ENCODE measurements at regions not wholly inside any gene's neighbourhood (a gene's known extent, or its start where the extent isn't known, plus 50 kb on each side); places are given as distances from the start of the nearest gene placed in this dataset.

DNA sequence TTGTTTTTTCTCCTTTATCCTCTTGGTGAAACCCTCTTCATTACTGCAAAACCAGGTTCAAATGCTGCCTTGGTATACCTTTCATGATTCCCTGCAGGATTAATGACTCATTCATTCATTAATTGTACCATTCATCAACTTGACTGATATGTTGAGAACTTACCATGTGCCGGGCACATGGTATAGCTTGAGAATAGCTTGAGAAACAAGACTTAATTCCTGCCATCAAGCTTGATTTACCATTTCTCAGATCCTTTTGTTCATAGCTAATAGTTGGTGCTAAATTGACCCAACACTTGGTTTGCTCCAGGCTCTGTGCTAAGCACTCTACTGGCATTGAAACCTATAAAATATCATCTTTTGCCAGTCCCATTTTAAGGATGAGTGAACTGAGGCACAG lies 165.7 kb downstream of the YIPF5 start:
- no peaks in the 10 kb centered on the region for H3K9me3 ChIP-seq (ENCODE audit: low read length)
- H3K27ac ChIP-seq (ENCODE audit: low read length) = no peak overlapping the region
- H3K9ac ChIP-seq (ENCODE audit: low read length) = no peak overlapping the region
- no peaks in the 10 kb centered on the region for H3K36me3 ChIP-seq (ENCODE audit: insufficient read depth, low read length)
- no peaks in the 10 kb centered on the region for H3K9me2 ChIP-seq (replicated peaks; ENCODE audit: insufficient read depth, low read length)
- H3K4me2 ChIP-seq (ENCODE audit: low read depth, low read length, poor library complexity, severe bottlenecking) = no peak overlapping the region
- no peak overlapping the region for H2AFZ ChIP-seq (ENCODE audit: low read length)
- H3K4me3 ChIP-seq (ENCODE audit: low read length) = no peak overlapping the region
- H3K27me3 ChIP-seq (ENCODE audit: low read length) = no peaks in the 10 kb centered on the region
- H4K20me1 ChIP-seq (ENCODE audit: insufficient read depth, low read depth, low read length) = no peaks in the 10 kb centered on the region
- no peaks in the 10 kb centered on the region for H3K79me2 ChIP-seq (ENCODE audit: low read length)
- H3K4me1 ChIP-seq (ENCODE audit: low read length) = no peaks in the 10 kb centered on the region
- DNase-seq = no peak

- no peaks in the 10 kb centered on the region for H3K9me3 ChIP-seq (ENCODE audit: low read length)
- H3K9me2 ChIP-seq (replicated peaks; ENCODE audit: insufficient read depth, low read length) = no peaks in the 10 kb centered on the region
- no peak overlapping the region for H2AFZ ChIP-seq (ENCODE audit: low read length)
- no peak overlapping the region for H3K27ac ChIP-seq (ENCODE audit: low read length)
- no peak overlapping the region for H3K4me2 ChIP-seq (ENCODE audit: low read depth, low read length, poor library complexity, severe bottlenecking)
- no peaks in the 10 kb centered on the region for H4K20me1 ChIP-seq (ENCODE audit: insufficient read depth, low read depth, low read length)
- no peak for DNase-seq
- H3K4me1 ChIP-seq (ENCODE audit: low read length) = no peaks in the 10 kb centered on the region
- H3K9ac ChIP-seq (ENCODE audit: low read length) = no peak overlapping the region
- no peak overlapping the region for H3K4me3 ChIP-seq (ENCODE audit: low read length)
- H3K27me3 ChIP-seq (ENCODE audit: low read length) = no peaks in the 10 kb centered on the region
- H3K36me3 ChIP-seq (ENCODE audit: insufficient read depth, low read length) = no peaks in the 10 kb centered on the region
- H3K79me2 ChIP-seq (ENCODE audit: low read length) = no peaks in the 10 kb centered on the region
Measured at GRCh38 chr5:144009116-144009515, 161.3 kb downstream of the YIPF5 start.

DNA sequence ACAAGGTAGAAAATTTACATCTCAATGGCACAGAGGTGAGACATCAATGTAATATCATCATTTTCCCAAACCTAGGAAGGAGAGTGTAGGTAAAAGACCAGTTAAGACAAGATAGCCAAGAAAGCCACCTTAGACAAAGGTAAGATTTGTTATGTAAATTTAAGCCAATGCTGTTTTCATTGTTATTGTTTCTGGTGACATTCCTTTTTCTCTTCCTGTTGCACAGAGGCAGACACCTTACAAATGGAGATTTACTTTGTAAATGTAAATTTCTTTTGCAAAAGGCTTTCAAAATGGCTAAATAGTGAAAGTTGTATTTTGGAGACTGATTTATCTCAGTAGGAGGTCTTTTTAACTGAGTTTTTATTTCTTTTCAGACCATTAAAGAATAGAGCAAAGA lies 159.1 kb downstream of the YIPF5 start:
- no peak overlapping the region for H3K9ac ChIP-seq (ENCODE audit: low read length)

GRCh38 chr5:144013816-144014215 lies 156.6 kb downstream of the YIPF5 start:
- no peak overlapping the region for H3K9ac ChIP-seq (ENCODE audit: low read length)
- H4K20me1 ChIP-seq (ENCODE audit: insufficient read depth, low read depth, low read length) = no peaks in the 10 kb centered on the region
- no peaks in the 10 kb centered on the region for H3K9me3 ChIP-seq (ENCODE audit: low read length)
- no peak overlapping the region for H3K4me3 ChIP-seq (ENCODE audit: low read length)
- no peaks in the 10 kb centered on the region for H3K27me3 ChIP-seq (ENCODE audit: low read length)
- H3K36me3 ChIP-seq (ENCODE audit: insufficient read depth, low read length) = no peaks in the 10 kb centered on the region
- no peak overlapping the region for H3K4me2 ChIP-seq (ENCODE audit: low read depth, low read length, poor library complexity, severe bottlenecking)
- no peak overlapping the region for H3K27ac ChIP-seq (ENCODE audit: low read length)
- no peaks in the 10 kb centered on the region for H3K9me2 ChIP-seq (replicated peaks; ENCODE audit: insufficient read depth, low read length)
- no peak overlapping the region for H2AFZ ChIP-seq (ENCODE audit: low read length)
- H3K79me2 ChIP-seq (ENCODE audit: low read length) = no peaks in the 10 kb centered on the region
- no peaks in the 10 kb centered on the region for H3K4me1 ChIP-seq (ENCODE audit: low read length)
- no peak for DNase-seq

More for the DNA sequence above, 159.1 kb downstream of the YIPF5 start:
- H3K4me3 ChIP-seq (ENCODE audit: low read length) = no peak overlapping the region
- H3K27ac ChIP-seq (ENCODE audit: low read length) = no peak overlapping the region
- no peaks in the 10 kb centered on the region for H3K9me2 ChIP-seq (replicated peaks; ENCODE audit: insufficient read depth, low read length)
- no peaks in the 10 kb centered on the region for H3K79me2 ChIP-seq (ENCODE audit: low read length)
- H4K20me1 ChIP-seq (ENCODE audit: insufficient read depth, low read depth, low read length) = no peaks in the 10 kb centered on the region
- DNase-seq = no peak
- no peaks in the 10 kb centered on the region for H3K36me3 ChIP-seq (ENCODE audit: insufficient read depth, low read length)
- H3K4me2 ChIP-seq (ENCODE audit: low read depth, low read length, poor library complexity, severe bottlenecking) = no peak overlapping the region
- H3K27me3 ChIP-seq (ENCODE audit: low read length) = no peaks in the 10 kb centered on the region
- H2AFZ ChIP-seq (ENCODE audit: low read length) = no peak overlapping the region
- H3K9me3 ChIP-seq (ENCODE audit: low read length) = no peaks in the 10 kb centered on the region
- no peaks in the 10 kb centered on the region for H3K4me1 ChIP-seq (ENCODE audit: low read length)

DNA sequence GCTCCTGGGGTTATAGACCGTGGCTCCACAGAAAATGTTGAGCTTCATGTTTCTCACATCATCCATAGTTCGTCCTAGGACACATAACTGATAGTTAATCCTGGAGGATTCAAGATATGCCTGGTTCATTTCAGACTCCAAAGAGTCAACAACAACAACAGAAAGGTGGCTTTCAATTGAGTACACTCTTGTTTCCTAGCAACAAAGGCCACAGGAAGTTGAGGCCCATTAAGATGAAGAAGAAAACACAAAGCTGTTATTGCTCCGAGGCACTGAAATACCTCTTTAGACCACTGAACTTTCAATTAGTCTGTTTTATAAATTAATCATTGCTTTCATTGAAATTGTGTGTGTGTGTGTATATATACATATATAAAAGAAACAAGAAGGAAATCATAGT lies 154.5 kb downstream of the YIPF5 start:
- no peak for DNase-seq
- H3K27me3 ChIP-seq (ENCODE audit: low read length) = no peaks in the 10 kb centered on the region
- no peaks in the 10 kb centered on the region for H3K4me1 ChIP-seq (ENCODE audit: low read length)
- H3K9ac ChIP-seq (ENCODE audit: low read length) = no peak overlapping the region
- H3K4me3 ChIP-seq (ENCODE audit: low read length) = no peak overlapping the region
- H3K27ac ChIP-seq (ENCODE audit: low read length) = no peak overlapping the region
- no peaks in the 10 kb centered on the region for H3K9me2 ChIP-seq (replicated peaks; ENCODE audit: insufficient read depth, low read length)
- no peaks in the 10 kb centered on the region for H3K79me2 ChIP-seq (ENCODE audit: low read length)
- H3K4me2 ChIP-seq (ENCODE audit: low read depth, low read length, poor library complexity, severe bottlenecking) = no peak overlapping the region
- no peaks in the 10 kb centered on the region for H3K9me3 ChIP-seq (ENCODE audit: low read length)
- no peaks in the 10 kb centered on the region for H4K20me1 ChIP-seq (ENCODE audit: insufficient read depth, low read depth, low read length)
- no peaks in the 10 kb centered on the region for H3K36me3 ChIP-seq (ENCODE audit: insufficient read depth, low read length)
- no peak overlapping the region for H2AFZ ChIP-seq (ENCODE audit: low read length)

DNA sequence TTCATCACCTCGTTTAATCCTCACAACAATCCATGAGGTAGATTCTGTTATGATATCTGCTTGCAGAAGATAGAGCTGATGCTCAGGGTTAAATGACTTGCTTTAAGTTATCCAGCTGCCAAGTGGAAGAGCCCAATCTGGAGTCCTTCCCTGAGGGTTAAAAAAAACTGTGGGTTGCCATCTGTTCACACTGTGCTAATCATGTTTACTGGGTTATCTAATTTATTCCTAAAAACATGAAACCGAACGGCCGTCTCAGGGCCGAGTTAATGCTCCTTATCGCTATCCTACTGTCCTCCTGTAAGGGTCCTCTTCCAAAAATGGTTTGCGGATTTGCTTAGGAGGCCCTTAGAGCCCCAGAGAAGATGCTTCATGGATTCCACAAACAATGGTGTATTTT lies 153.3 kb downstream of the YIPF5 start:
- H2AFZ ChIP-seq (ENCODE audit: low read length) = no peak overlapping the region
- H3K79me2 ChIP-seq (ENCODE audit: low read length) = no peaks in the 10 kb centered on the region
- no peak overlapping the region for H3K27ac ChIP-seq (ENCODE audit: low read length)
- DNase-seq = no peak
- H4K20me1 ChIP-seq (ENCODE audit: insufficient read depth, low read depth, low read length) = no peaks in the 10 kb centered on the region
- H3K9me2 ChIP-seq (replicated peaks; ENCODE audit: insufficient read depth, low read length) = no peaks in the 10 kb centered on the region
- H3K27me3 ChIP-seq (ENCODE audit: low read length) = no peaks in the 10 kb centered on the region
- H3K4me3 ChIP-seq (ENCODE audit: low read length) = no peak overlapping the region
- H3K9me3 ChIP-seq (ENCODE audit: low read length) = no peaks in the 10 kb centered on the region
- H3K4me1 ChIP-seq (ENCODE audit: low read length) = no peaks in the 10 kb centered on the region
- H3K9ac ChIP-seq (ENCODE audit: low read length) = no peak overlapping the region
- no peak overlapping the region for H3K4me2 ChIP-seq (ENCODE audit: low read depth, low read length, poor library complexity, severe bottlenecking)
- H3K36me3 ChIP-seq (ENCODE audit: insufficient read depth, low read length) = no peaks in the 10 kb centered on the region

DNA sequence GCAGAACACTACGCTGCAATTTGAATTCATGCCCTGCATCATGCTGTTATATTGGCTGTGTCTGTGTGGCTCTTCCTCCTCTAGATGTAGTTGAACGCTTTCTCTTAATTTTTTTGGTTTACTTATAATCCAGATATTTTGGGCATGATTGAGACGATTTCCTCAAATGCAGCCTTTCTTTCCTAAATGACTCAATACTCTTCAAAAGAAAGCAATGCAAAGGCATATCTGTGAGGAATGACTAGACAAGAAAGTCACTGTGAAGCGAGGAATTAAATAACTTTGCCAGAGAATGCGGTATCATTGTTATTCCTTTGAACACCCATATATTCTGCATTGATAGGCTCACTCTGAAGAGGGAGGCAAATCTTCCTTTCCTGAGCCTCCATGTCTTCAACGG lies 152.8 kb downstream of the YIPF5 start:
- H3K9me2 ChIP-seq (replicated peaks; ENCODE audit: insufficient read depth, low read length) = no peaks in the 10 kb centered on the region
- H3K36me3 ChIP-seq (ENCODE audit: insufficient read depth, low read length) = no peaks in the 10 kb centered on the region
- no peaks in the 10 kb centered on the region for H3K4me1 ChIP-seq (ENCODE audit: low read length)
- no peaks in the 10 kb centered on the region for H4K20me1 ChIP-seq (ENCODE audit: insufficient read depth, low read depth, low read length)
- no peaks in the 10 kb centered on the region for H3K79me2 ChIP-seq (ENCODE audit: low read length)
- no peak overlapping the region for H2AFZ ChIP-seq (ENCODE audit: low read length)
- no peak for DNase-seq
- H3K4me2 ChIP-seq (ENCODE audit: low read depth, low read length, poor library complexity, severe bottlenecking) = no peak overlapping the region
- no peak overlapping the region for H3K27ac ChIP-seq (ENCODE audit: low read length)
- no peak overlapping the region for H3K4me3 ChIP-seq (ENCODE audit: low read length)
- no peak overlapping the region for H3K9ac ChIP-seq (ENCODE audit: low read length)
- H3K27me3 ChIP-seq (ENCODE audit: low read length) = no peaks in the 10 kb centered on the region
- H3K9me3 ChIP-seq (ENCODE audit: low read length) = no peaks in the 10 kb centered on the region

GRCh38 chr5:144024090-144024489 lies 146.4 kb downstream of the YIPF5 start:
- no peaks in the 10 kb centered on the region for H3K9me3 ChIP-seq (ENCODE audit: low read length)
- H3K4me2 ChIP-seq (ENCODE audit: low read depth, low read length, poor library complexity, severe bottlenecking) = no peak overlapping the region
- H2AFZ ChIP-seq (ENCODE audit: low read length) = no peak overlapping the region

GRCh38 chr5:144024545-144024944 lies 145.9 kb downstream of the YIPF5 start:
- Histone ChIP-seq H3K79me2 (ENCODE audit: low read length) (no peaks in the 10 kb centered on the region), H3K36me3 (ENCODE audit: insufficient read depth, low read length) (no peaks in the 10 kb centered on the region), H3K4me2 (ENCODE audit: low read depth, low read length, poor library complexity, severe bottlenecking) (no peak overlapping the region), H3K9me3 (ENCODE audit: low read length) (no peaks in the 10 kb centered on the region), H3K27ac (ENCODE audit: low read length) (no peak overlapping the region), H3K27me3 (ENCODE audit: low read length) (no peaks in the 10 kb centered on the region), H3K9me2 (replicated peaks; ENCODE audit: insufficient read depth, low read length) (no peaks in the 10 kb centered on the region), H2AFZ (ENCODE audit: low read length) (no peak overlapping the region), H3K4me1 (ENCODE audit: low read length) (no peaks in the 10 kb centered on the region), H4K20me1 (ENCODE audit: insufficient read depth, low read depth, low read length) (no peaks in the 10 kb centered on the region), H3K4me3 (ENCODE audit: low read length) (no peak overlapping the region), H3K9ac (ENCODE audit: low read length) (no peak overlapping the region)
- no peak for DNase-seq

More at GRCh38 chr5:144024090-144024489, 146.4 kb downstream of the YIPF5 start:
- no peaks in the 10 kb centered on the region for H3K4me1 ChIP-seq (ENCODE audit: low read length)
- H3K79me2 ChIP-seq (ENCODE audit: low read length) = no peaks in the 10 kb centered on the region
- no peak for DNase-seq
- no peaks in the 10 kb centered on the region for H4K20me1 ChIP-seq (ENCODE audit: insufficient read depth, low read depth, low read length)
- H3K27ac ChIP-seq (ENCODE audit: low read length) = no peak overlapping the region
- H3K36me3 ChIP-seq (ENCODE audit: insufficient read depth, low read length) = no peaks in the 10 kb centered on the region
- H3K9ac ChIP-seq (ENCODE audit: low read length) = no peak overlapping the region
- no peaks in the 10 kb centered on the region for H3K27me3 ChIP-seq (ENCODE audit: low read length)
- no peak overlapping the region for H3K4me3 ChIP-seq (ENCODE audit: low read length)
- H3K9me2 ChIP-seq (replicated peaks; ENCODE audit: insufficient read depth, low read length) = no peaks in the 10 kb centered on the region
